Calu3 (cell line): ENCODE measurements at regions not wholly inside any gene's neighbourhood (a gene's known extent, or its start where the extent isn't known, plus 50 kb on each side); places are given as distances from the start of the nearest gene placed in this dataset.

Experiments
- BruUV-seq: library from RNA; stranded (reverse); fragments of 400-500 nt; replicated peaks from 2 replicates; lab custom pipeline; 2021; lab: Mats Ljungman, UMichigan
- CTCF ChIA-PET: fragments of 300-600 bp; sonication (Branson Sonifier 250); formaldehyde crosslinking; loops from one replicate; lab custom pipeline; 2022; ENCODE audit warnings: antibody characterized with exemption; lab: Charles Lee
- DNase-seq: peaks from one replicate; pipeline ENCODE4 v3.0.0; 2022
- H3K27ac Mint-ChIP-seq: one replicate; pipeline ENCODE4 v1.8.0; 2022; ENCODE audit warnings: mixed read lengths; ENCODE audit not compliant: unreplicated experiment
- H3K27me3 Mint-ChIP-seq: one replicate; pipeline ENCODE4 v1.8.0; 2022; ENCODE audit warnings: mixed read lengths; ENCODE audit not compliant: unreplicated experiment
- H3K36me3 Mint-ChIP-seq: one replicate; pipeline ENCODE4 v1.8.0; 2022; ENCODE audit warnings: mild to moderate bottlenecking, moderate library complexity, mixed read lengths; ENCODE audit not compliant: insufficient read depth, unreplicated experiment
- H3K4me1 Mint-ChIP-seq: one replicate; pipeline ENCODE4 v1.8.0; 2022; ENCODE audit warnings: mild to moderate bottlenecking, low read depth, mixed read lengths; ENCODE audit not compliant: unreplicated experiment
- H3K4me3 Mint-ChIP-seq: one replicate; pipeline ENCODE4 v1.8.0; 2022; ENCODE audit warnings: mild to moderate bottlenecking, low read depth, moderate library complexity, mixed read lengths; ENCODE audit not compliant: unreplicated experiment
- H3K9me3 Mint-ChIP-seq: one replicate; pipeline ENCODE4 v1.8.0; 2022; ENCODE audit warnings: low read depth, mixed read lengths; ENCODE audit not compliant: unreplicated experiment
- intact Hi-C: fragments of 100-400 bp; cut with micrococcal nuclease; formaldehyde crosslinking; loops from one replicate; pipeline ENCODE4 v1.10.0; 2022; ENCODE audit not compliant: unreplicated experiment
- TF ChIP-seq, protein P1 (sequence below): fragments of 200-600 bp; IDR thresholded peaks from one replicate; pipeline ENCODE4 v1.8.0; 2022; ENCODE audit warnings: antibody characterized with exemption; ENCODE audit not compliant: unreplicated experiment

- intact Hi-C loops, result no loop called here
- TF ChIP-seq, protein P1, sequence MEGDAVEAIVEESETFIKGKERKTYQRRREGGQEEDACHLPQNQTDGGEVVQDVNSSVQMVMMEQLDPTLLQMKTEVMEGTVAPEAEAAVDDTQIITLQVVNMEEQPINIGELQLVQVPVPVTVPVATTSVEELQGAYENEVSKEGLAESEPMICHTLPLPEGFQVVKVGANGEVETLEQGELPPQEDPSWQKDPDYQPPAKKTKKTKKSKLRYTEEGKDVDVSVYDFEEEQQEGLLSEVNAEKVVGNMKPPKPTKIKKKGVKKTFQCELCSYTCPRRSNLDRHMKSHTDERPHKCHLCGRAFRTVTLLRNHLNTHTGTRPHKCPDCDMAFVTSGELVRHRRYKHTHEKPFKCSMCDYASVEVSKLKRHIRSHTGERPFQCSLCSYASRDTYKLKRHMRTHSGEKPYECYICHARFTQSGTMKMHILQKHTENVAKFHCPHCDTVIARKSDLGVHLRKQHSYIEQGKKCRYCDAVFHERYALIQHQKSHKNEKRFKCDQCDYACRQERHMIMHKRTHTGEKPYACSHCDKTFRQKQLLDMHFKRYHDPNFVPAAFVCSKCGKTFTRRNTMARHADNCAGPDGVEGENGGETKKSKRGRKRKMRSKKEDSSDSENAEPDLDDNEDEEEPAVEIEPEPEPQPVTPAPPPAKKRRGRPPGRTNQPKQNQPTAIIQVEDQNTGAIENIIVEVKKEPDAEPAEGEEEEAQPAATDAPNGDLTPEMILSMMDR, result no peak
- Mint-ChIP-seq H3K4me1 (no peaks in the 10 kb centered on the region), H3K27me3 (no peaks in the 10 kb centered on the region), H3K36me3 (no peaks in the 10 kb centered on the region), H3K9me3 (no peaks in the 10 kb centered on the region), H3K4me3 (no peak overlapping the region), H3K27ac (no peak overlapping the region)
- no peak for DNase-seq
- no TSS peak for BruUV-seq
- CTCF ChIA-PET, result no interaction called here
These were observed 193.7 kb downstream of the OSTF1 start for GRCh38 chr9:75282047-75282446.

- Mint-ChIP-seq H3K9me3 (no peaks in the 10 kb centered on the region), H3K4me3 (no peak overlapping the region), H3K36me3 (no peaks in the 10 kb centered on the region), H3K4me1 (no peaks in the 10 kb centered on the region), H3K27ac (no peak overlapping the region), H3K27me3 (no peaks in the 10 kb centered on the region)
- TF ChIP-seq, protein P1, result no peak
- DNase-seq, result no peak
- intact Hi-C loops, result no loop called here
- BruUV-seq, result no TSS peak
- CTCF ChIA-PET, result no interaction called here
These were observed 201.0 kb downstream of the OSTF1 start for GRCh38 chr9:75289332-75289731.

GRCh38 chr9:75299324-75299723, 211.0 kb downstream of the OSTF1 start:
- no peaks in the 10 kb centered on the region for H3K9me3 Mint-ChIP-seq
- BruUV-seq, result no TSS peak
- no peaks in the 10 kb centered on the region for H3K4me1 Mint-ChIP-seq
- no peak overlapping the region for H3K27ac Mint-ChIP-seq
- no peak for DNase-seq
- TF ChIP-seq, protein P1, result no peak
- H3K27me3 Mint-ChIP-seq, result peaks cover 13% of the 10 kb centered on the region
- H3K36me3 Mint-ChIP-seq, result no peaks in the 10 kb centered on the region
- intact Hi-C loops, result no loop called here
- CTCF ChIA-PET, result no interaction called here
- H3K4me3 Mint-ChIP-seq, result no peak overlapping the region

DNA sequence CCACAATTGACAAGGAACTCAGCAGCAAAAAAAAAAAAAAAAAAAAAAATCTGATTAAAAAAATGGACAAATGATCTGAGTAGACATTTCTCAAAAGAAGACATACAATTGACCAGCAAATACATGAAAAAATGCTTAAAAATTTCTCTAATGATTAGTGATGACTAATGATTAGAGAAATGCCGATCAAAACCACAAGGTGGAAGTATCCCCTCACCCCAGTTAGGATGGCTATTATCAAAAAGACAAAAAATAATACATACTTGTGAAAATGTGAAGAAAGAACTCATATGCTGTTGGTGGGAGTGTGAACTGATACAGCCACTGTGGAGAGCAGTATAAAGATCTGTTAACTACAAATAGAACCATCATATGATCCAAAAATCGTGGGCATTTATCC, 245.3 kb downstream of the OSTF1 start:
- intact Hi-C loops, result no loop called here
- H3K9me3 Mint-ChIP-seq, result no peaks in the 10 kb centered on the region
- H3K36me3 Mint-ChIP-seq, result no peaks in the 10 kb centered on the region
- no peak for DNase-seq
- H3K27me3 Mint-ChIP-seq, result no peaks in the 10 kb centered on the region
- H3K27ac Mint-ChIP-seq, result no peak overlapping the region
- no TSS peak for BruUV-seq
- no peak overlapping the region for H3K4me3 Mint-ChIP-seq
- H3K4me1 Mint-ChIP-seq, result no peaks in the 10 kb centered on the region
- TF ChIP-seq, protein P1, result no peak
- CTCF ChIA-PET, result no interaction called here
